ENCODE measurements at regions not wholly inside any gene's neighbourhood (a gene's known extent, or its start where the extent isn't known, plus 50 kb on each side); places are given as distances from the start of the nearest gene placed in this dataset.
"Not testable (repeated sequence)": the region's sequence is repeated elsewhere in the genome, so short reads cannot be mapped to it uniquely, and the experiment has no call there.

DNA sequence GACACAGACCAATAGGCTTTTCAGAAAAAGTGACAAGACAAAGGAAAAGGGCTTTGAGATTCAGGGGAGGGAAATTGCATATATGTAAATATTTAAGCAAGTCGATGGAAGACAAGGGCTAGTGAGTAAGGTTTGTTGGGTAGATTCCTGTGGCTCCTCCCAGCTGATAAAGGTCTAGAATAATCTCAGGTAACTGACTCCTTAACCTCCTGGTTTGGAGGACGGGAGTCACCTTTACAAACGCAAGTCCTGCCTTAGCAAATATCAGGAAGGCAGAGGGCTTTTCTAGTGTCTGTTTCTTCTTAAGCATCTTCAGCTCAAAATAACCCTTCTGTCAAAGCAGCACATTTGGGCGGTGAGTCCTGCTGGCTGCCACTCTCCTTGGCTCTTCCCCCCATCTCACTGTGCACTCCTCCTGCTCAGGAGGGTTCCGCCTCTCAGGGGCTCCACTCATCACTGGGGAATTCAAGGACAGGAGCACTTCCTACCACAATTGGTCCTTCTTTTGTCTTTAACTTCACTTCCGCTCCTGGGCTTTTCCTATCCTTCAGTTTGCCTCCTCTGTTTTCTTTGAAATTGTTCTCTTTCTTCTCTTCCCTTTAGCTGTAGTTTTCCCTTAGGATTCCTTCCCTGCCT is 496.3 kb upstream of the KLF6 start:
- no peak for DNase-seq

DNA sequence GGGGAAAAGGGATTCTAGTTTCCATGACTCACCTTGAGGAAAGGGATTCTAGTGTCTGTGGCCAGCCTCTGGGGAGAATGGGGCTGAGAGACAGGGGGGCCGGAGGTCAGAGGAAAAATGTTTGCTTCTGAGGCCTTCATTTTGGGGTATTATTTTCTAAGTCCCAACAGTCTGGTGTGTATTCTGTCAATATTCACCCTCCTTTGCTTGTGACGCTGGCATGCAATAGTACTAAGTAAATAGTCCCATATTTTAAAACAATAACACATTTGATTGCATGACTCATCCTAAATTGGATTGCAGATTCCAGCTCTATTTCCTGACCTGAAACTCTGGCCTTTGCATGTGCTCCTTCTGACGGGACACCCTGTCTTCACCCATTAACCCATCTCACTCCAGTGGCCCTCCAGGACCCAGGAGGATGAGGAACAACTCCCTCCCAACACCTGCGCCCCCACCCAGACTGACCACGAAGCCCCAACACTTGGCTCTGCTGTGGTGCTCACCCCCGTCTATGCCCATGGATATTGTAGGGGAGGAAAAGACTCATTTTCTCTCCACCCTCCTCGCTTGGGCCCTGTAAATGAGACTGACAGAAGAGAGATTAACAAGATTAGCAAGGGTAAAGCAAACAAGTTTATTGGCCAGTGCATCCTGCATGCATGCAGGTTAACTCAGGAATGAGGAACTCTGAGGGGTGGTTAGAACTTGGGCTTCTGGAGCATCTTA is 495.6 kb upstream of the KLF6 start:
- no peak for DNase-seq

DNA sequence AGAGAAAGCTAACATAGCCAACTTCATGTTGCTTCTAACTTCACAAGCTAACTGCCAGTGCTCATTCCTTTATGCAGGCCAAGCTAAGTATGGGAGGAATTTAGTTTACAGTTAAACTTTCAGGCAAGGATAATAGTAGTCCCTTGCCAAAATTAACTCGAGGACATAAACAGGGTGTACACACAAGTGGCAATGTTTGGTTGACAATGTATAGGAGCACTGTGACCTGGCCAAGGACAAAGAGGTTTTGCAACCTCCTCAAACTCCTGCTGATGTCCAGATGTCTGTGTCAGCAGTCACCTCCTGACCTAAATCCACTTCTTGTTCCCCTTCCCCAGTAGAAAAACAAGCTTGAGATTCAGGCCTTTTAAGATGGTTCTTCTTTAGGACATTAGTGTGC is 494.6 kb upstream of the KLF6 start:
- no peak for DNase-seq

DNA sequence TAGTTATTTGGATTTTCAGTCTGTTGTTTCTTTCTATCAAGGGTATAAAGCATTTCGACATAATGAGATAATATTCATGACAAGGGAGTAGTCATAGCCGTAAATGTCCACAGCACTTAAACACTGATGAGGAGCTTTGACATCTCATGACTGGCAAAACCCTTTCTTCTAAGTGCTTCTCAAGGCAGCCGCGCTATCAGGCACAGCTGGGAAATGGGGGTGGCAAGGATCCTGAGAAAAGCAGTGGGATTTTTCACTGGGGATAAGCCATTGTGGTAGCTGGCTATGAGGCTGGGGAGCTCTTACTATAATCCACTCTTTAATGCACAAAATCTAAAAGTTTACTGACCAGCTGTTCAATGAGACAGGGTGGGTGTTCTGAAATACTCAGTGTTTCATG is 493.2 kb upstream of the KLF6 start:
- DNase-seq = no peak

DNA sequence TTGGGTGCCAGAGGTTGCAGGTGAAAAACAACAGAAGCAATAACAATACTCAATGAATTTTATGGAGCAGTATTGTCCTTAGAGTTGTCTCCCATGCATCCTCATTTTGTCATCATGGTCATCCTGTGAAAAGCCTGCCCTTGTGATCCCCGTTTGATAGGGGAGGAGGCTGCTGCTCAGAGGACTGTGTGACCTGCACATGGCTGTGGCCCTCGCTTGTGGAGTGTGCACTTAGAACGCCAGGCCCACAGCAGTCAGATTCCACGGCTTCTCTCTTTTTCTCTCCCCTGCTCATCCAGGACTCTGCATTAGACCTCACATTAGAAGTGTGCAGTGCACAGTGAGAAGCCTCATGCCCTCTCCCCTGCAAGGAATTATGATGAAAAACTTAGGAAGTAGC is 491.1 kb upstream of the KLF6 start:
- DNase-seq = no peak

DNA sequence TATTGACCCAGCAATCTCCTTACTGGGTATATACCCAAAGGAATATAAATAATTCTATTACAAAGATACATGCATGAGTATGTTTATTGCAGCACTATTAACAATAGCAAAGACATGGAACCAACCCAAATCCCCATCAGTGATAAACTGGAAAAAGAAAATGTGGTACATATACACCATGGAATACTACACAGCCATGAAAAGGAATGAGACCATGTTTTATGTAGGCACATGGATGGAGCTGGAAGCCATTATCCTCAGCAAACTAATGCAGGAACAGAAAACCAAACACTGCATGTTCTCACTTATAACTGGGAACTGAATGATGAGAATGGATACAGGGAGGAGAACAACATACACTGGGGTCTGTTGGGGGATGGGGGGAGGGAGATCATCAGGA is 489.7 kb upstream of the KLF6 start:
- DNase-seq = not testable (repeated sequence)

DNA sequence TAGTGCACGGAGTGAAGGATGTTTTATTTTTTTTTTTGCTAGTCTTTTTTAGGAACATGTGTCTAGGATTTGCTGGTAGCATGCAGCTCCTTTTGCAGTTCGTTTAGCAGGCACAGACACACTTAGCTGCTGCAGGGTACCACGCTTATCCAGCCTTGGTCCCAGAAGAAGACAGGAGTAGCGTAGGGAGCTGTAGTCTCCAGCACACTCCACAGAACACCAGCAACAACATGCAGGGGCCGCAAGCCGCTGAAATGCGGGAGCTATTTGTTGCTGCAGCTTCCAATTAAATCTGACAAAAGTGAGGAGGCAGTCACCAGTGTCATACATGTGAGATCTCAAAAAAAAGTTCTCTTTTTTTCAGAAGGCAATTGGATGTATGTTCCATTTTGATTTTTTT is 486.2 kb upstream of the KLF6 start:
- no peak for DNase-seq

DNA sequence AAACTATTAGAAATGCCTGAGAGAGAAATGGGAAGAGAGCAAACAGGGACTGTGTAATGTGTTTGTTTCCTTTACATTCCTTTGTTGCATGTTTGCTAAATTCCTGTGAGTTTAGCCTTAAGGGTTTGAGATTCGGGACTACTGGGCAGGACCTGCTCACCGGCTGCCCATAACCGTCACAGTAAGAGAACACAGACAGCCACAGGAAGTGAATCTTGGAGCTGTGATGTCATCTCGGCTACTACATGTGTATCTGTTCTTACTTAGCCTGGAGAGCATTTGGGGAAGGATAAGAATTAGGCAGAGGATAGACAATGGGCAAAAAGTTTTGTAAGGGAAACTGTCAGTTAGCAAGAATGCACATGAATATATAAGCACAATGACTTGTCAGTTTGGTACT is 485.1 kb upstream of the KLF6 start:
- no peak for DNase-seq

DNA sequence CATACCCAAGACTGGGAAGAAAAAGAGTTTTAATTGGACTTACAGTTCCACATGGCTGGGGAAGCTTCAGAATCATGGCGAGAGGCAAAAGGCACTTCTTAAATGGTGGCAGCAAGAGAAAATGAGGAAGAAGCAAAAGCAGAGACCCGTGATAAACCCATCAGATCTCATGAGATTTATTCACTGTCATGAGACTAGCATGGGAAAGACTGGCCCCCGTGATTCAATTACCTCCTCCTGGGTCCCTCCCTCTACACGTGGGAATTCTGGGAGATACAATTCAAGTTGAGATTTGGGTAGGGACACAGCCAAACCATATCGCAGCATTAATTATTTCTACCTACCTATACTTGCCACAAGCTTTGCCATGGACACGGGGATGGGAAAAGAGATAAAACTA is 483.5 kb upstream of the KLF6 start:
- DNase-seq = not testable (repeated sequence)

DNA sequence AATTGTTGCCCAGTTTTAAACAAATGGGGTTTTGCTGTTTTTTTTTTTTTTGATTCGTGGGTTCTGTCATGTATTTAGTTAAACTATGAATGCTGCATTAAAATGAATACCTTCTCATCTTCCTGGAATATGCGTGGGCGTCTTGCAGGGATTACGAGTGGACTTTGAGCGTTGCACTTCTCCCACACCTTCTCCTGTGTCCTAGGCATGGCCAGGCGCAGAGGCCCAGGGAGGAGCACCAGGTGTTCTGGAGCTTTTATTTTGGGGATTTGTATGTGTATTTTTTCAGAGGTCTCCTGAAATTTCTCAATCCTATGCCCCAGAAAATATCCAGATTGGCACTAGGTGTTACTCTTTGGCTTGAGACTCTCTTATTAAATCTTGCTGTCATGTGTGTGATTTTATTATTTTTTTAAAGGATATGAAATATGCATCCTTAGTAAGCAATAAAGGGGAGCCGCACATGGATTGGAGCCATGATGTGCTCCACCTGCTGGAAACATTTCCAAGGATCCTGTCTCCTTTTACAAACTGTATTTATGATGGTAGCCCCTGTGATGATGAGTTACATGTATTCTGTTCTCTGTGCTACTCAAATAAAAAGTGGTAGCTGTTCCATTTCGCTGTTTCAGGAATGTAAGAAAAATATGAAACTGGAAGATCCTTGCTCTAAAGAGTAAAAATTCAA is 482.2 kb upstream of the KLF6 start:
- no peak for DNase-seq

DNA sequence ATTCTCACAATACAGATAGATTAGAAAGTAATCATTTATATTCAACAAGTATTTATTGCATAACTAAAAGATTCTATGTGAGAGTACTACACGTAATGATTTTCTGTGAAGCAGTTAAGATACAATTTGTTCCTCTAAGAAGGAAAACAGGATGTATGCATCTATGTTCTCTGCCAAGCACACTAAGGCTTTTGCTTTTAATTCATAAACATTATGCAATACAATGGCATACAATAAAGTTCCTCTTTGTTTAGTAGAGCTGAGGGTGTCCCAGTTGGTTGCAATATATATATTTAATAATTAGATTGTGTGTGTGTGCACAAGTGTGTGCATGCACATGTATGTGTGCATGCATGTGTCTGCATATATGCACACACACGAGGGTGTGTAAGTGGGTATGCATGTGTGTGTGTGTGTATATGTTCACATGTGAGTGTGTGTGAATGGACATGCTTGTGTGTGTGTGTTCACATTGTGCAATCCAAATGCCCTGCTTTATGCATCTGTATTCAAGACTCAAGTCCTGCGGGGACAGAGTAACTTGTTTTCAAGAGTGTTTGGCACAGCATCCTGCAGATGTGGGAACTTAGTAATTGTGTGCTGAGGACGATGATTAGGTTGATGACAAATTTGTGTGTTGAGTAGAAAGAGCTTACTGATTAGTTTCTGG is 481.5 kb upstream of the KLF6 start:
- no peak for DNase-seq

DNA sequence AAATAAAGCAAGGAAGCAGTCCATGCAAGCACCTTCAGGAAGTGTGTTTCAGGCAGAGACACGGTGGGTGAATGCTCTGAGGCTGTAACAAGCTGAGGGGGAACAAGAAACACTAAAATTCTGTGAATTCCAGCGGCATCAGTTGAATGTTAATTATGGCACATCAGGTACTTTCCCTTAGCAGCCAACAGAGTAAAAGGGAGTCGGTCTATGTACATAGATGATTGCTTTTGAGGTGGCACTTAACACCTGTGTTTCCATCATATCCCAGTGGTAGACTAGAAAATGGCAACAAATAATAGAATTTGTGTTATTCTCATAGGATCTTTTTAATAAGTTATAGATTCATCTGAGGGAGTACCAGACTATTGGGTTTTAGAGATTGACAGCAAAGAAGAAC is 481.0 kb upstream of the KLF6 start:
- DNase-seq = no peak

DNA sequence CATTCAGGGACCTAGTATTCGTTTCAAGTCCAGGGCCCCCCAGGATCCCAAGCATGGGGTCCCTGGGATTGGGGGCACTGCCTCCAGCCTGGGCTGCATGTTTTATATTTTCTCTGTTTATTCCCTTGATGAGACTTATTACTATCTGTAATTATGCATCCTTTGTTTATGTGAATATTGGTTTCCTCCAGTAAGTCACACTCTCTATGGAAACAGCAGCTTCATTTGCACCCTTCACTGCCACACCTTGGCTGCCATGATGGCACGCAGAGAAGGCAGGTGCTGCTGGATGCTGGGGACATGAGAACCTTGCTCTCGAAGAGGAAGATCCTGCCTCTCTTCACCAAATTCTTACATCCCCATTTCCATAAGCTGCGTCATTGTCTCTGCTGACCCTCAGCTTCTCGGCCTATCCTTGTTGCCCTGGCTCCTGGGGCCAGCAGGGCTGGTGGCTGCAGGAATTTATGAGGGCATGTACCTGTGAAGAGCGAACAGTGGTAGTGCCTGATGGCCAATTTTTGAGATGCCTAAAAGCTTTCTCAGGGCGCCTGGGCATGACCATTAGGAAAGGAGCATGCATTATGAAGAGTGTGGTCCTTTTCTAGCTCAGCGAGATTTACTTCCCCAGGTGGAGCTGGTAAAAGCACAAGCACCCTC is 479.3 kb upstream of the KLF6 start:
- DNase-seq = no peak

DNA sequence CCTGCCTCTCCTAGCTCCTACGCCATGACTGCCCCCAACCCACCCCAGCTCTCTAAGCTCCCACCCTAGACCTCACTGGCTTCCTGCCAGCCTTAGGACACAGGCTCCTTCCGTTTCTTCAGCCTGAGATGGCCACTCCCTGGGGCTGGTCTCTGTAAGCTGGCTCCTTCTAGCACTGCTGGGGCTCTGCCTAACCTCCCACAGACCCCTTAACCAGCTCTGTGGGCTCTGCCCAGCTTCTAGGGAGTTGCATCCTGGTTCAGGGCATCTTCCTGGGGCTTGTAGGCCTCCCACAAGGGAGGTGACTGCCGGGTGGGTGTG is 478.6 kb upstream of the KLF6 start:
- DNase-seq = no peak

DNA sequence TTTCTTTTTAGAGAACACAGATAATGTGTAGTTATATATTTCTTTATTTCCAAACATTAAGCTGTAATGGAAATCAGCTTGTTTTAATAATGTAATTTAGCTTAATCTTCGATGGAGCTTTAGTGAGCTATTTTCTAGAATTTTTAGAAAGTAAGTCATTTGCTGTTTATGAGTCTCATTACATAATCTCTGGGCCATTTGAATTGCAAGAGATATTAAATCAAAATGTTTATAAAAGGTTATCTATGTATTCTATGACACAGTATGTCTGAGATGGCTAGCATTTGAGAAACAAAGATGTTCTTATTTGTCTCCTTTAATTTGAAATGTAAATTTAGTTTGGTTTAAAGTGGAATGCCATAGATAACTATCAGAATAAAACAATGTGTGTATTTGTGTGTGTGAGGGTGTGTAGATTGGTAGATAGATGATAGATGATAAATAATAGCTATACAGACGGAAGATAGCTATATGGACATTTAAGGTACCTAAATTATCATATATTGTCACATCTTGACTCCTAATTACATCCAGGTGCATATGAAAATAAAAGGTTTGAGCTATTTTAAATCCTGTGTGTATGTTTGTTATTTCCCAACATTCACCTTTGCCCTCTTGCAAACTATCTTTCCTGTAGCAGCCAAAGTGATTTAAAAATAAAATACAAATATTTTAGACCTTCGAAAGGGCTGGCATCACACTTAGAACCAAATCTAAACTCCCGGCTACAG is 478.0 kb upstream of the KLF6 start:
- no peak for DNase-seq

DNA sequence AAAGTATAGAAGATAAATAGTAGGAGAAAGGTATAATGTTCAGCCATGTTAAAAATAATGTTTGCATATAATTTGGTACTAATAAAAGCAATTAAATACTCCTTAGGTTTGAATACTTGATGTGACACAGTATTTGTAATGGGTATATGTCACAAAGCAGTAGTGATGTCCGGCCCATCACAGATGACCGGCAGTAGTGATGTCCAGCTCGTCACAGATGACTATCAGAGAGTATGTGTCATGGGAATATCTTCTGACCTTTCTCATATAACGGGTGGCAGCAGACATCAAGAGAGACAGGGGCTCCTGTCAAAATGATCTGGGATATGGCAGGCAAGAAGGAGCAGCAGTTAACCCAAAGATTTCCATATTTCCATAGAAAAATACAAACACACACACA is 477.4 kb upstream of the KLF6 start:
- DNase-seq = no peak

DNA sequence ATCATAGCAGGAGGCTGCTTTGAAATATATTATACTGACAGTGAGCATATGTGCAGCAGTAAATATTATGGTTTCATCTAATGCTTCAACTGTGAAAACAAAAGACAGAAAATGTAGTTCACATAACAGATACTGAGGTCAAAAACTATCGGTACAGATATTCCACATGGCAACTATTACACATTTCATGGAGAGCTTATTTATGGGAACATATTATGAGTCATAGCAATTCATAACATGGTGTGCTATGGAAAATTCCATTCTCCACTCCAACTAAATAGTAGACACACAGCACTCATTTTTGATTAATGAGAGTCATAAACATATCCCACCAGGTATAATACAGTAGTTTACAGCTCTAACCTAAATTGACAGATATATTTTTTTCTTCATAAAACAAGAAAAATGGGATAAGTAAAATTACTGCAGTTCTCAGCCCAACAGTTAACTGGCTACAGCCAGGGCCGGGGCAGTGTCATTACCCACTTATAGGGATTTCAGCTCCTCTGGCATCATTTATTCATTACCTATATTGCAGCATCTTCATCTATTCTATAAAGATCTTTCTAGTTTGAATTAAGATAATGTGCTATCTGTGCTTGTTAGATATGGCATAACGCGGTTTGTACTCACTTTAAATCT is 475.6 kb upstream of the KLF6 start:
- no peak for DNase-seq

DNA sequence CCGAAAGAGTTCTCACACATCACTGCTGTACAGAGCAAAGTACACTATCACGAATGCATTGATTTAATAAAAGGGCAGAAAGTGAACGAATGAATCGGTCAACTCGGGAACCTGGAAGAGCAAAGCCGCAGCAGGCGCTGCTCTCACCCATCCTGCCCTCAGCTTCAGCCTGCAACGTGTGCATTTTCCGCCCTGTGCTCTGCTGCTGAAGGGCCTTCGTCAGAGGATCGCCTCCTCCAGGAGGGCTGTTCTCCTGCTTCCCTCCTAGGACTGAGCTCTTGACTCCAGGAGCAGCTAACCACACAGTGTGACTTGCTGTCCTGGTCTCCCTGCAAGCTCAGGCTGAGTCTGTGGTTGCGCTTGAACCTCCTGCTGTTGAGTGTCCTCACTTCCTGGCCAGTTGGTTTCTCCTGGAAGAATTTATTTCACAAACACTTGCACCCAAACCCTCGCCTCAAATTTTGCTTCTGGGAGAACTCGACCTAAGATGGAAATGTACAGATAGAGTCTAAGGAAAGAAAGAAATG is 473.0 kb upstream of the KLF6 start:
- no peak for DNase-seq

DNA sequence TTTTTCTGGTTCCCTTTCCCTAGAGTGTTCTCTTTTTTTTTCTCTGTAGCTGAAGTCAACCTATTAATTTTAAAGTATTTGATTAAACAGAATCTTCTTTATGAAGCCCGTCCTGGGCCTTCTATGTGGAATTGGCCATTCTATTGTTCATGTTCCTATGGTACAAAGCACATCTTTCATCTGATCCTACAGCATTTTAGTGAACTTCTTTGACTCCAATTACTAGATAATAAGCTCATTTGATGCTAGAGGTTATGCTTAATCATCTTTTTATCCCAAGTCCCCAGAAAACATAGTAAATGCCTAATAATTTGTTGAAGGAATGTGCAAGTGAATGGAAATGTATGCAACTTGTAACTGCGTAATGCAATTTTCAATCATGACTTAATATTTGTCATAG is 472.0 kb upstream of the KLF6 start:
- no peak for DNase-seq

DNA sequence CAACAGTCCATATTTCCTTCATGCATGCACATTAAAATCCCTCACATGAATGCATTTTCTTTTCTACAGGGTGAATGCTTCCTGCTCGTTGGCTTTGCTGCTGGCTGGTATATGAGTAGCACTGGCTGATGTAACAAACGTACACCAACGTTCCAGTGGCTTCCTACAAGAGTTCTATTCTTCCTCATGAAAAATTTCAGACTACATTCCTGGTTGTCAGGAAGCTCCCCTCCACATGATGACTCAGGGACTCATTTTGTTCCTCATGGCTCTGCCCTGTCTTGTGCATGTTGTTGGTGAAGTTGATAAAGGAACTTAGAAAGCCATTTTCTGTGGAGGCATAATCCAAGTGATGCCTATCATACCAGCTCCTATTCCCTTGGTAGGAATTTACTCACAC is 470.7 kb upstream of the KLF6 start:
- DNase-seq = no peak

DNA sequence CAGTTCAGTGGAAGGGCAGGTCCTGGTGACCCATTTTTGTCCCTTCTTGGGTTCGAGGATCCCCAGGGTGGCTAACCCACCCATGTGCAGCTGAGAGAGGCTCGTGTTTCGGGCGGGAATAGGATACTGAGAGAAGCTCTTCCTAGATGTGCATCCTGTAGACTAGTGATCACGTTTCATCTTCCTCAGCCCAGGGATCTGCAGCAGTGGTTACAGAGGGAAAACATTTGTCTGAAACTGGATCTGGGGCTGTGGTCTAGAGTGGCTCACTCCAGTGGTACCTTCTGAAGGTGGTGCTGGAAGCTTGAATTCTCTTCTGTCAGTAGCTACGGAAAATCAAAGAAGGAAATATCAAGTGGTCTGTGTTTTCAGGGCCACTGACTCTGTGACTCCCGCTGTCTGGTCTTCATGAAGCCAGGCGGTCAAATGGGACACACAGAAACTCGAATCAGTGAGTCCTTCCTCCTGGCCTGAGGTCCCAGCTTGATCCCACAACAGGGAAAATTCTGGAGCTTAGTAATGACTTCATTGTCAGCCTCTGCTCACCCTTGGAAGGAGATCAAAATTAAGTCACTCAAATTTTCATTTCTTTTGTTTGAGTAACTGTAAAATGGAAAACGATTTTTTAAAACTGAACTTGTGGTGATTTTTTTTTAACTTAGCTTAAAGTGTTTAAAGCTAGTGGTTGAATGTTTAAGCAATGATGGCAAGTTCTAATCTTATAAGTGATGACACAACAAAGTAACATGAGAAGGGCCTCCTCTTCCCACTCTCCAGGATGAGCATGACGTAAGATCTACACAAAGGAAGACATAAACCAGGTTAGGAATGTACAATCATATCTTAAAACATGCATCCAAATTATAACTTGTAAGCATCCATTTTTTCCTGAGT is 469.3 kb upstream of the KLF6 start:
- DNase-seq = no peak

Data from CD4-positive, alpha-beta T cell treated with Interleukin-4 for 4 hours (primary cell).